ENCODE measurements at regions not wholly inside any gene's neighbourhood (a gene's known extent, or its start where the extent isn't known, plus 50 kb on each side); places are given as distances from the start of the nearest gene placed in this dataset.

DNA sequence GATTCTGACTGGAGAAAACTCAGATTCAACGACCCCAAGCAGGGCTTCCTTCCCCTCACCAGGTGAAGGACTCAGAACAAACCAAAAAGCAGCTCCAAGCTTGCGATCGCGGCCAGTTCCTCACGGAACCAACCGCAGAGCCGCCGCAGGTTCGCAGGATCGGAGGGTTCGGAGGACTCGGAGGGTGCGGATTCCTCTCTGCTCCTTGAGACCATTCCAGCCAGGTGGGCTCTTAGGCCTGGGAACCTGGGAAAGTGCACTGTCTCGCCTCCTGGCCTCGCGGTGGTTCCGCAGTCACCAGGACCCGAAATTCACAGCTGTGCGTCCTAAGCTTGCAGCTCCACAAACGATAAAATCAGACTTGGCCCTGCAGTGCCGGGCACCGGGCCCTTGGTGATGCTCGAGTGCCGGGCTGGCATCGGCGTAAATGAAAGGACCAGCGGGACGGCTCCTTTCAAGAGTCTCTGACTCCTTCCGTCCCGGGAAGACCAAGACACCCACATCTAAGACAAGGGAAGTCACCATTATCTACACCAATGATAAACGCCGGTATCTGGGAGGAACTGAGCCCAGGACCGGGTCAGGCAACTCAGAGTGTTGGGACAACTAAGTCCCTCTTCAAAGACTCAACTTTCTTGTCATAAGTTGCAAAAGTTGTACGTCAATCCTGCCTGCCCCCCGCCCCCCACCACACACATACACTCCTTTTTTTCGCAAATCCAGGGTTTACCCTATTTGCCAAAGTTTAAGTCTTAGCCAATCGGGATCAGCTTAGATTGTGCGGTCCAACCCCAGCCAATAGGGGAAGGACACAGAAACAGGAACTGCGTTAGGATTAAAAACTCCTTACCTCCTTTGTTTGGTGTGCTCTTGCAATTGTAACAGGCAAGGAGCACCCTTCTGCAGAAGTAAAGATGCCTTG, 69.8 kb upstream of the PRSS16 start (continued):
- TF ChIP-seq ZNF354B (CRISPR knock-in tag; IDR thresholded peaks at IDR 0.05) (no peak), SETDB1 (CRISPR knock-in tag; IDR thresholded peaks at IDR 0.05; ENCODE audit: borderline replicate concordance) (no peak), ZNF282 (IDR thresholded peaks at IDR 0.05; ENCODE audit: partially characterized antibody) (no peak), YY1 (IDR thresholded peaks at IDR 0.05; ENCODE audit: insufficient read depth, insufficient replicate concordance, low read depth, low read length) (no peak), TEAD3 (CRISPR knock-in tag; optimal IDR thresholded peaks at IDR 0.05; ENCODE audit: borderline replicate concordance) (peak; percentile 9), ZNF460 (CRISPR knock-in tag; IDR thresholded peaks at IDR 0.05; ENCODE audit: borderline replicate concordance) (no peak), ZNF678 (CRISPR knock-in tag; IDR thresholded peaks at IDR 0.05) (no peak), KLF15 (CRISPR knock-in tag; IDR thresholded peaks at IDR 0.05; ENCODE audit: borderline replicate concordance) (no peak), RBFOX2 (IDR thresholded peaks at IDR 0.05; ENCODE audit: low read depth, low read length) (no peak), ZBTB1 (CRISPR knock-in tag; IDR thresholded peaks at IDR 0.05; ENCODE audit: borderline replicate concordance) (no peak), ZNF816 (CRISPR knock-in tag; IDR thresholded peaks at IDR 0.05; ENCODE audit: borderline replicate concordance) (peak; percentile 12; the same call in 1 of the 2 replicates), ASH2L (IDR thresholded peaks at IDR 0.05; ENCODE audit: insufficient read length, low read depth, low read length) (peak; percentile 72), EED (CRISPR knock-in tag; IDR thresholded peaks at IDR 0.05) (no peak), ZNF33A (CRISPR knock-in tag; IDR thresholded peaks at IDR 0.05; ENCODE audit: borderline replicate concordance) (0 out of 2 replicates have a peak, but pooled peaks have one; percentile 0), FOSL1 (CRISPR knock-in tag; IDR thresholded peaks at IDR 0.05; ENCODE audit: borderline replicate concordance) (no peak), ZFP36L1 (CRISPR knock-in tag; IDR thresholded peaks at IDR 0.05) (no peak), PAWR (CRISPR knock-in tag; IDR thresholded peaks at IDR 0.05; ENCODE audit: borderline replicate concordance) (no peak), ZNF333 (CRISPR knock-in tag; IDR thresholded peaks at IDR 0.05; ENCODE audit: borderline replicate concordance) (peak; percentile 51; the same call in 1 of the 2 replicates), ZNF225 (CRISPR knock-in tag; IDR thresholded peaks at IDR 0.05) (peak; percentile 76; the same call in 1 of the 2 replicates), RBM39 (IDR thresholded peaks at IDR 0.05; ENCODE audit: low read depth, low read length, poor library complexity, severe bottlenecking) (peak; percentile 79), AGO2 (optimal IDR thresholded peaks at IDR 0.05; ENCODE audit: low read depth, low read length) (no peak), NR2C2 (CRISPR knock-in tag; IDR thresholded peaks at IDR 0.05; ENCODE audit: borderline replicate concordance) (no peak), ZNF367 (CRISPR knock-in tag; IDR thresholded peaks at IDR 0.05; ENCODE audit: borderline replicate concordance) (no peak), ZNF232 (CRISPR knock-in tag; IDR thresholded peaks at IDR 0.05; ENCODE audit: borderline replicate concordance) (no peak), HNRNPLL (IDR thresholded peaks at IDR 0.05; ENCODE audit: low read depth, low read length, poor library complexity, severe bottlenecking) (peak; percentile 63)
- TF ChIP-seq, protein P1, sequence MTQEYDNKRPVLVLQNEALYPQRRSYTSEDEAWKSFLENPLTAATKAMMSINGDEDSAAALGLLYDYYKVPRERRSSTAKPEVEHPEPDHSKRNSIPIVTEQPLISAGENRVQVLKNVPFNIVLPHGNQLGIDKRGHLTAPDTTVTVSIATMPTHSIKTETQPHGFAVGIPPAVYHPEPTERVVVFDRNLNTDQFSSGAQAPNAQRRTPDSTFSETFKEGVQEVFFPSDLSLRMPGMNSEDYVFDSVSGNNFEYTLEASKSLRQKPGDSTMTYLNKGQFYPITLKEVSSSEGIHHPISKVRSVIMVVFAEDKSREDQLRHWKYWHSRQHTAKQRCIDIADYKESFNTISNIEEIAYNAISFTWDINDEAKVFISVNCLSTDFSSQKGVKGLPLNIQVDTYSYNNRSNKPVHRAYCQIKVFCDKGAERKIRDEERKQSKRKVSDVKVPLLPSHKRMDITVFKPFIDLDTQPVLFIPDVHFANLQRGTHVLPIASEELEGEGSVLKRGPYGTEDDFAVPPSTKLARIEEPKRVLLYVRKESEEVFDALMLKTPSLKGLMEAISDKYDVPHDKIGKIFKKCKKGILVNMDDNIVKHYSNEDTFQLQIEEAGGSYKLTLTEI (CRISPR knock-in tag; conservative IDR thresholded peaks at IDR 0.05) = no peak
- TF ChIP-seq, protein P2, sequence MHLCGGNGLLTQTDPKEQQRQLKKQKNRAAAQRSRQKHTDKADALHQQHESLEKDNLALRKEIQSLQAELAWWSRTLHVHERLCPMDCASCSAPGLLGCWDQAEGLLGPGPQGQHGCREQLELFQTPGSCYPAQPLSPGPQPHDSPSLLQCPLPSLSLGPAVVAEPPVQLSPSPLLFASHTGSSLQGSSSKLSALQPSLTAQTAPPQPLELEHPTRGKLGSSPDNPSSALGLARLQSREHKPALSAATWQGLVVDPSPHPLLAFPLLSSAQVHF (CRISPR knock-in tag; IDR thresholded peaks at IDR 0.05) = no peak

All from HepG2 (cell line).